GM18858 (cell line): ENCODE measurements at regions not wholly inside any gene's neighbourhood (a gene's known extent, or its start where the extent isn't known, plus 50 kb on each side); places are given as distances from the start of the nearest gene placed in this dataset.
"Not testable (repeated sequence)": the region's sequence is repeated elsewhere in the genome, so short reads cannot be mapped to it uniquely, and the experiment has no call there.

Source experiments
- ATAC-seq: cut with Tn5 transposase; IDR thresholded peaks from one replicate; pipeline ENCODE4 v1.9.1; 2021; ENCODE audit not compliant: unreplicated experiment

- ATAC-seq = no peak
These were observed 118.7 kb upstream of the CDH5 start for GRCh38 chr16:66247516-66248481.

- ATAC-seq = no peak
These were observed 120.6 kb upstream of the CDH5 start for GRCh38 chr16:66245868-66246267.

- no peak for ATAC-seq
These were observed 121.4 kb upstream of the CDH5 start for GRCh38 chr16:66245072-66245471.

GRCh38 chr16:66242672-66243071, 123.8 kb upstream of the CDH5 start:
- ATAC-seq = no peak

GRCh38 chr16:66242206-66242605, 124.3 kb upstream of the CDH5 start:
- not testable (repeated sequence) for ATAC-seq

GRCh38 chr16:66240631-66241395, 125.7 kb upstream of the CDH5 start:
- no peak for ATAC-seq

GRCh38 chr16:66240088-66240487, 126.4 kb upstream of the CDH5 start:
- no peak for ATAC-seq

- ATAC-seq = no peak
These were observed 127.8 kb upstream of the CDH5 start for GRCh38 chr16:66238696-66239095.

GRCh38 chr16:66236301-66236700, 130.2 kb upstream of the CDH5 start:
- no peak for ATAC-seq

GRCh38 chr16:66231452-66232160, 134.9 kb upstream of the CDH5 start:
- no peak for ATAC-seq

GRCh38 chr16:66229651-66230050, 136.8 kb upstream of the CDH5 start:
- ATAC-seq = no peak

GRCh38 chr16:66228792-66229191, 137.7 kb upstream of the CDH5 start:
- ATAC-seq = no peak

GRCh38 chr16:66227766-66228530, 138.5 kb upstream of the CDH5 start:
- ATAC-seq = no peak

GRCh38 chr16:66226762-66227161, 139.7 kb upstream of the CDH5 start:
- no peak for ATAC-seq

GRCh38 chr16:66225696-66226095, 140.8 kb upstream of the CDH5 start:
- ATAC-seq = no peak

- no peak for ATAC-seq
These were observed 141.9 kb upstream of the CDH5 start for GRCh38 chr16:66224626-66225025.

- ATAC-seq = no peak
These were observed 142.3 kb upstream of the CDH5 start for GRCh38 chr16:66224186-66224585.

GRCh38 chr16:66223176-66223780, 143.2 kb upstream of the CDH5 start:
- ATAC-seq = no peak

GRCh38 chr16:66222756-66223155, 143.7 kb upstream of the CDH5 start:
- no peak for ATAC-seq

- no peak for ATAC-seq
These were observed 145.8 kb upstream of the CDH5 start for GRCh38 chr16:66220702-66221101.
